ENCODE measurements at regions not wholly inside any gene's neighbourhood (a gene's known extent, or its start where the extent isn't known, plus 50 kb on each side); places are given as distances from the start of the nearest gene placed in this dataset.

DNA sequence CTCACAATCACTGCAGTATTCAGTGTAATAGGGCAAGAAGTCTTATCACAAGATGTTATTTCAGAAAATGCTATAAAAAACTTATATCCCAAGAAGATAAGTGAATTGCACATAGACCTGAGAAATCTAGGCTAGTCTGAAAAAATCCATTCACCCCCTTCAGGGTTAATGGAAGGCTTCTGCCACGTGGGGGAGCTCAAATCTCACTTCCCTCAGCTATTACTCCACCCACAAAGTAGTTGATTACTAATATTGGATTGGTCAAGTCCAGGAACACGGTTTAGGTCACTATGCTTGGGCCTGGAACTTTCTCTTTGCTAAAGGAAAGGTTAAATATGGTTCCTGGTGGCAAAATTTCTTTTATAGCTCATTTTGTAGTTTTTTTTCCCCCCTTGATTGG lies 51.2 kb upstream of the ADAM23 start:
- H3K4me3 ChIP-seq (ENCODE audit: control insufficient read depth, low read depth, low read length) = no peak overlapping the region
- TF ChIP-seq, protein P1, sequence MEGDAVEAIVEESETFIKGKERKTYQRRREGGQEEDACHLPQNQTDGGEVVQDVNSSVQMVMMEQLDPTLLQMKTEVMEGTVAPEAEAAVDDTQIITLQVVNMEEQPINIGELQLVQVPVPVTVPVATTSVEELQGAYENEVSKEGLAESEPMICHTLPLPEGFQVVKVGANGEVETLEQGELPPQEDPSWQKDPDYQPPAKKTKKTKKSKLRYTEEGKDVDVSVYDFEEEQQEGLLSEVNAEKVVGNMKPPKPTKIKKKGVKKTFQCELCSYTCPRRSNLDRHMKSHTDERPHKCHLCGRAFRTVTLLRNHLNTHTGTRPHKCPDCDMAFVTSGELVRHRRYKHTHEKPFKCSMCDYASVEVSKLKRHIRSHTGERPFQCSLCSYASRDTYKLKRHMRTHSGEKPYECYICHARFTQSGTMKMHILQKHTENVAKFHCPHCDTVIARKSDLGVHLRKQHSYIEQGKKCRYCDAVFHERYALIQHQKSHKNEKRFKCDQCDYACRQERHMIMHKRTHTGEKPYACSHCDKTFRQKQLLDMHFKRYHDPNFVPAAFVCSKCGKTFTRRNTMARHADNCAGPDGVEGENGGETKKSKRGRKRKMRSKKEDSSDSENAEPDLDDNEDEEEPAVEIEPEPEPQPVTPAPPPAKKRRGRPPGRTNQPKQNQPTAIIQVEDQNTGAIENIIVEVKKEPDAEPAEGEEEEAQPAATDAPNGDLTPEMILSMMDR (IDR thresholded peaks at IDR 0.05; ENCODE audit: control insufficient read depth, insufficient read depth, low read depth, low read length, missing control alignments) = peak; percentile 65
- peak; percentile 28 for DNase-seq (ENCODE audit: low read depth)
